Breast epithelium (tissue), 4 donors: ENCODE measurements at regions not wholly inside any gene's neighbourhood (a gene's known extent, or its start where the extent isn't known, plus 50 kb on each side); places are given as distances from the start of the nearest gene placed in this dataset.

Experiments
- DNase-seq, 2 donors: peaks; one replicate each; pipeline ENCODE4 v3.0.0-alpha.2; 2019; ENCODE audit warnings: low spot score in 2 of 2
- H3K27ac ChIP-seq, 2 donors: fragments of 200-600 bp; sonication (generic) in 1 of 2; one replicate each; pipeline ENCODE4 v1.5.1; 2016 to 2019; ENCODE audit warnings: mild to moderate bottlenecking in 1 of 2
- H3K27me3 ChIP-seq, 2 donors: fragments of 200-600 bp; sonication (generic) in 1 of 2; one replicate each; pipeline versions ENCODE4 v1.5.1 to v1.6.0; 2017 to 2019; ENCODE audit warnings: control low read depth in 1 of 2, mild to moderate bottlenecking in 1 of 2
- H3K36me3 ChIP-seq: fragments of 200-600 bp; one replicate; pipeline ENCODE4 v1.5.1; 2019
- H3K4me1 ChIP-seq, 2 donors: fragments of 200-600 bp; sonication (generic); one replicate each; pipeline ENCODE4 v1.5.1; 2016 to 2019; ENCODE audit warnings: control low read depth in 1 of 2
- H3K4me3 ChIP-seq, 3 donors: fragments of 200-600 bp; sonication (generic); 1 replicate in 2 of 3; 2 replicates in 1 of 3; pipeline ENCODE4 v1.5.1; 2016 to 2019; ENCODE audit warnings: mild to moderate bottlenecking in 3 of 3, moderate library complexity in 2 of 3
- H3K9me3 ChIP-seq, 2 donors: fragments of 200-600 bp; sonication (generic) in 1 of 2; one replicate each; pipeline ENCODE4 v1.5.1; 2016 to 2019; ENCODE audit warnings: control low read depth in 1 of 2
- POLR2A ChIP-seq: fragments of 450-650 bp; IDR thresholded peaks from one replicate; pipeline ENCODE4 v1.6.1; 2016; ENCODE audit warnings: antibody characterized with exemption, mild to moderate bottlenecking, moderate library complexity
- POLR2AphosphoS5 ChIP-seq, 3 donors: sonication (generic); formaldehyde crosslinking; IDR thresholded peaks; one replicate each; pipeline ENCODE4 v1.6.1; 2017; ENCODE audit warnings: antibody characterized with exemption in 3 of 3
- intact Hi-C: fragments of 100-400 bp; cut with DNase I; formaldehyde crosslinking; loops from one replicate; pipeline ENCODE4 v1.15.1; 2023; ENCODE audit warnings: low total_unique reads
- TF ChIP-seq, protein P1 (sequence below), 3 donors: fragments of 450-650 bp; IDR thresholded peaks; one replicate each; pipeline ENCODE4 v1.5.1; 2016 to 2017; ENCODE audit warnings: antibody characterized with exemption in 3 of 3, mild to moderate bottlenecking in 3 of 3, moderate library complexity in 3 of 3

- intact Hi-C loops, result loop anchor here (5.0 kb wide), 1 partner anchor 471 kb away; no protein-coding TSS in a partner anchor
- Histone ChIP-seq H3K9me3 (peaks cover 0 to 5% of the 10 kb centered on the region in 2 donors), H3K4me1 (no peaks in the 10 kb centered on the region), H3K27ac (no peak overlapping the region), H3K4me3 (peak overlapping the region in 2 of 3 donors; percentile 5 to 32), H3K36me3 (no peaks in the 10 kb centered on the region), H3K27me3 (no peaks in the 10 kb centered on the region)
- peak; percentile 14 to 51 for DNase-seq
- TF ChIP-seq POLR2AphosphoS5 (IDR thresholded peaks at IDR 0.05) (no peak), POLR2A (no peak)
- TF ChIP-seq, protein P1, sequence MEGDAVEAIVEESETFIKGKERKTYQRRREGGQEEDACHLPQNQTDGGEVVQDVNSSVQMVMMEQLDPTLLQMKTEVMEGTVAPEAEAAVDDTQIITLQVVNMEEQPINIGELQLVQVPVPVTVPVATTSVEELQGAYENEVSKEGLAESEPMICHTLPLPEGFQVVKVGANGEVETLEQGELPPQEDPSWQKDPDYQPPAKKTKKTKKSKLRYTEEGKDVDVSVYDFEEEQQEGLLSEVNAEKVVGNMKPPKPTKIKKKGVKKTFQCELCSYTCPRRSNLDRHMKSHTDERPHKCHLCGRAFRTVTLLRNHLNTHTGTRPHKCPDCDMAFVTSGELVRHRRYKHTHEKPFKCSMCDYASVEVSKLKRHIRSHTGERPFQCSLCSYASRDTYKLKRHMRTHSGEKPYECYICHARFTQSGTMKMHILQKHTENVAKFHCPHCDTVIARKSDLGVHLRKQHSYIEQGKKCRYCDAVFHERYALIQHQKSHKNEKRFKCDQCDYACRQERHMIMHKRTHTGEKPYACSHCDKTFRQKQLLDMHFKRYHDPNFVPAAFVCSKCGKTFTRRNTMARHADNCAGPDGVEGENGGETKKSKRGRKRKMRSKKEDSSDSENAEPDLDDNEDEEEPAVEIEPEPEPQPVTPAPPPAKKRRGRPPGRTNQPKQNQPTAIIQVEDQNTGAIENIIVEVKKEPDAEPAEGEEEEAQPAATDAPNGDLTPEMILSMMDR (IDR thresholded peaks at IDR 0.05), result no peak
These were observed 125.2 kb upstream of the RET start for GRCh38 chr10:42951486-42952251.

- Histone ChIP-seq H3K9me3 (peaks cover 0 to 5% of the 10 kb centered on the region in 2 donors), H3K27me3 (no peaks in the 10 kb centered on the region), H3K4me3 (peak overlapping the region in 2 of 3 donors; percentile 5 to 32), H3K36me3 (no peaks in the 10 kb centered on the region), H3K4me1 (no peaks in the 10 kb centered on the region), H3K27ac (no peak overlapping the region)
- peak; percentile 18 to 64 for DNase-seq
- TF ChIP-seq POLR2A, result no peak
- TF ChIP-seq, protein P1 (IDR thresholded peaks at IDR 0.05), result no peak
- no peak for TF ChIP-seq POLR2AphosphoS5 (IDR thresholded peaks at IDR 0.05)
- intact Hi-C loops, result loop anchor here (5.0 kb wide), 1 partner anchor 470 kb away; no protein-coding TSS in a partner anchor
These were observed 124.5 kb upstream of the RET start for GRCh38 chr10:42952349-42952748.

- intact Hi-C loops, result loop anchor here (5.0 kb wide), 1 partner anchor 469 kb away; no protein-coding TSS in a partner anchor
- TF ChIP-seq, protein P1 (IDR thresholded peaks at IDR 0.05), result no peak
- TF ChIP-seq POLR2AphosphoS5 (IDR thresholded peaks at IDR 0.05) (no peak), POLR2A (no peak)
- Histone ChIP-seq H3K27me3 (no peaks in the 10 kb centered on the region), H3K4me3 (no peak overlapping the region), H3K27ac (no peak overlapping the region), H3K36me3 (no peaks in the 10 kb centered on the region), H3K9me3 (peaks cover 0 to 5% of the 10 kb centered on the region in 2 donors), H3K4me1 (no peaks in the 10 kb centered on the region)
- DNase-seq, result peak; percentile 8 to 30
These were observed 123.8 kb upstream of the RET start for GRCh38 chr10:42952931-42953683.

GRCh38 chr10:42953684-42954674 is 122.9 kb upstream of the RET start:
- DNase-seq, result peak in 1 of 2 donors; percentile 7
- H3K27me3 ChIP-seq, result no peaks in the 10 kb centered on the region
- no peaks in the 10 kb centered on the region for H3K36me3 ChIP-seq
- no peak overlapping the region for H3K27ac ChIP-seq
- no peak overlapping the region for H3K4me3 ChIP-seq
- H3K9me3 ChIP-seq, result peaks cover 0 to 5% of the 10 kb centered on the region in 2 donors
- no peaks in the 10 kb centered on the region for H3K4me1 ChIP-seq
- TF ChIP-seq POLR2A (no peak), POLR2AphosphoS5 (IDR thresholded peaks at IDR 0.05) (no peak)
- TF ChIP-seq, protein P1 (IDR thresholded peaks at IDR 0.05), result no peak
- intact Hi-C loops, result loop anchor here (5.0 kb wide), 1 partner anchor 468 kb away; no protein-coding TSS in a partner anchor
